GM19397 (cell line): ENCODE measurements at regions not wholly inside any gene's neighbourhood (a gene's known extent, or its start where the extent isn't known, plus 50 kb on each side); places are given as distances from the start of the nearest gene placed in this dataset.

Source experiments
- ATAC-seq: cut with Tn5 transposase; IDR thresholded peaks from one replicate; pipeline ENCODE4 v1.9.1; 2021; ENCODE audit warnings: mild to moderate bottlenecking, moderate library complexity; ENCODE audit not compliant: unreplicated experiment

GRCh38 chr15:35320158-35320780 is 225.7 kb downstream of the DPH6 start:
- no peak for ATAC-seq

GRCh38 chr15:35319354-35319753 is 226.6 kb downstream of the DPH6 start:
- no peak for ATAC-seq

- ATAC-seq = no peak
Measured at GRCh38 chr15:35317217-35317616, 228.7 kb downstream of the DPH6 start.

GRCh38 chr15:35312344-35312743 is 227.2 kb upstream of the NANOGP8 start:
- no peak for ATAC-seq

- no peak for ATAC-seq
Measured at GRCh38 chr15:35311615-35312014, 226.5 kb upstream of the NANOGP8 start.

GRCh38 chr15:35309886-35310285 is 224.8 kb upstream of the NANOGP8 start:
- ATAC-seq = no peak

GRCh38 chr15:35308802-35309201 is 223.7 kb upstream of the NANOGP8 start:
- ATAC-seq = no peak

GRCh38 chr15:35307676-35308075 is 222.6 kb upstream of the NANOGP8 start:
- no peak for ATAC-seq

GRCh38 chr15:35307026-35307425 is 221.9 kb upstream of the NANOGP8 start:
- ATAC-seq = no peak

GRCh38 chr15:35306361-35306981 is 221.4 kb upstream of the NANOGP8 start:
- ATAC-seq = no peak

- no peak for ATAC-seq
Measured at GRCh38 chr15:35305946-35306345, 220.9 kb upstream of the NANOGP8 start.

GRCh38 chr15:35305031-35305550 is 220.0 kb upstream of the NANOGP8 start:
- no peak for ATAC-seq

- no peak for ATAC-seq
Measured at GRCh38 chr15:35304389-35304788, 219.3 kb upstream of the NANOGP8 start.

- no peak for ATAC-seq
Measured at GRCh38 chr15:35302334-35302733, 217.2 kb upstream of the NANOGP8 start.

- no peak for ATAC-seq
Measured at GRCh38 chr15:35301088-35301487, 216.0 kb upstream of the NANOGP8 start.

- ATAC-seq = no peak
Measured at GRCh38 chr15:35299059-35299735, 214.1 kb upstream of the NANOGP8 start.

- no peak for ATAC-seq
Measured at GRCh38 chr15:35298509-35298908, 213.4 kb upstream of the NANOGP8 start.

GRCh38 chr15:35293353-35294130 is 208.4 kb upstream of the NANOGP8 start:
- no peak for ATAC-seq

- no peak for ATAC-seq
Measured at GRCh38 chr15:35290301-35290721, 205.2 kb upstream of the NANOGP8 start.

GRCh38 chr15:35289024-35289617 is 204.0 kb upstream of the NANOGP8 start:
- ATAC-seq = peak; percentile 53

GRCh38 chr15:35288580-35288979 is 203.5 kb upstream of the NANOGP8 start:
- no peak for ATAC-seq
